A673 (cell line): ENCODE measurements at regions not wholly inside any gene's neighbourhood (a gene's known extent, or its start where the extent isn't known, plus 50 kb on each side); places are given as distances from the start of the nearest gene placed in this dataset.

Source experiments
- CTCF ChIP-seq: fragments of 300-800, 200-600 bp; sonication (generic); conservative IDR thresholded peaks from 2 replicates; pipeline ENCODE4 v1.5.1; 2017; ENCODE audit warnings: low read depth, mild to moderate bottlenecking, antibody characterized with exemption, low read length, moderate library complexity, mixed read lengths
- EZH2 ChIP-seq: fragments of 200-600 bp; sonication (generic); IDR thresholded peaks from 2 replicates; pipeline ENCODE4 v1.6.1; 2017; ENCODE audit warnings: borderline replicate concordance, low read depth, mild to moderate bottlenecking, mixed read lengths, antibody characterized with exemption, low read length; ENCODE audit not compliant: poor library complexity, severe bottlenecking

GRCh38 chr5:93164690-93165089, 416.3 kb downstream of the NR2F1-AS1 start:
- TF ChIP-seq EZH2 (no peak), CTCF (no peak)
